B cell (primary cell): ENCODE measurements at regions not wholly inside any gene's neighbourhood (a gene's known extent, or its start where the extent isn't known, plus 50 kb on each side); places are given as distances from the start of the nearest gene placed in this dataset.

Source experiments
- ATAC-seq: fragments of 200-7000 bp; cut with Tn5 transposase; one replicate; pipeline ENCODE4 v1.10.0; 2021; ENCODE audit warnings: low read depth, mild to moderate bottlenecking, moderate number of reproducible peaks, moderate library complexity
- CTCF ChIA-PET: fragments of 350-600 bp; sonication (Branson Sonifier 250); formaldehyde crosslinking; loops from one replicate; lab custom pipeline; 2021; ENCODE audit warnings: antibody characterized with exemption, inconsistent platforms; lab: Charles Lee
- POLR2A ChIA-PET: fragments of 350-600 bp; sonication (Branson Sonifier 250); formaldehyde crosslinking; loops from one replicate; lab custom pipeline; 2021; ENCODE audit warnings: antibody characterized with exemption; lab: Charles Lee
- DNase-seq: peaks from one replicate; pipeline ENCODE4 v3.0.0; 2013
- H2AFZ ChIP-seq: 2 replicates; pipeline ENCODE4 v1.6.1; 2012; ENCODE audit warnings: mild to moderate bottlenecking, low read depth, low read length; ENCODE audit not compliant: insufficient read depth, poor library complexity, severe bottlenecking
- H3K27ac ChIP-seq, 2 donors: 1 replicate in 1 of 2; 2 replicates in 1 of 2; pipeline ENCODE4 v1.5.1; 2012 to 2013; ENCODE audit warnings: low read length in 2 of 2, mild to moderate bottlenecking in 2 of 2, moderate library complexity in 1 of 2
- H3K27me3 ChIP-seq, 4 experiments: fragments of 200-600 bp in 1 of 4; sonication (generic) in 1 of 4; replicated peaks in 1 of 4; 1 replicate in 2 of 4; 2 replicates in 2 of 4; pipeline versions ENCODE4 v1.6.1 to v1.7.0; 2013 to 2016; ENCODE audit warnings: low read length in 3 of 4, mild to moderate bottlenecking in 2 of 4, mixed read lengths in 1 of 4, moderate library complexity in 1 of 4; ENCODE audit not compliant: insufficient read depth in 4 of 4, control insufficient read depth in 3 of 4; ENCODE audit errors: control extremely low read depth in 1 of 4
- H3K36me3 ChIP-seq, 2 experiments: replicated peaks in 1 of 2; 1 replicate in 1 of 2; 2 replicates in 1 of 2; pipeline versions ENCODE4 v1.6.1 to v1.7.1; 2013; ENCODE audit warnings: low read length in 1 of 2; ENCODE audit not compliant: insufficient read depth in 2 of 2, control insufficient read depth in 1 of 2; ENCODE audit errors: control extremely low read depth in 1 of 2, extremely low read depth in 1 of 2
- H3K4me1 ChIP-seq, 2 donors: fragments of 200-600 bp in 1 of 2; sonication (generic) in 1 of 2; 1 replicate in 1 of 2; 2 replicates in 1 of 2; pipeline versions ENCODE4 v1.5.1 to v1.6.1; 2013 to 2017; ENCODE audit warnings: low read length in 2 of 2; ENCODE audit not compliant: control insufficient read depth in 2 of 2, insufficient read depth in 2 of 2
- H3K4me2 ChIP-seq: replicated peaks from 2 replicates; pipeline ENCODE3; 2012; ENCODE audit warnings: mild to moderate bottlenecking, low read depth, low read length; ENCODE audit not compliant: poor library complexity, severe bottlenecking
- H3K4me3 ChIP-seq, 5 experiments: fragments of 200-600 bp in 1 of 5; sonication (generic) in 1 of 5; 1 replicate in 3 of 5; 2 replicates in 2 of 5; pipeline versions ENCODE4 v1.5.1 to v1.7.0; 2011 to 2016; ENCODE audit warnings: low read length in 4 of 5, mild to moderate bottlenecking in 4 of 5, low read depth in 2 of 5, control low read depth in 1 of 5, moderate library complexity in 1 of 5; ENCODE audit not compliant: insufficient read depth in 1 of 5; ENCODE audit errors: control extremely low read depth in 1 of 5, extremely low read depth in 1 of 5
- H3K79me2 ChIP-seq: fragments of 200-600 bp; sonication (generic); one replicate; pipeline ENCODE4 v1.6.0; 2016; ENCODE audit warnings: low read length; ENCODE audit not compliant: control insufficient read depth, insufficient read depth
- H3K9ac ChIP-seq: fragments of 200-600 bp; sonication (generic); 2 replicates; pipeline ENCODE4 v1.6.1; 2017; ENCODE audit warnings: mild to moderate bottlenecking, low read length, moderate library complexity
- H3K9me3 ChIP-seq, 3 donors: one replicate each; pipeline versions ENCODE4 v1.6.1 to v1.7.1; 2013; ENCODE audit warnings: low read length in 2 of 3; ENCODE audit not compliant: control insufficient read depth in 2 of 3, insufficient read depth in 1 of 3; ENCODE audit errors: control extremely low read depth in 1 of 3
- H4K20me1 ChIP-seq: 2 replicates; pipeline ENCODE4 v1.6.0; 2012; ENCODE audit warnings: mild to moderate bottlenecking, low read length; ENCODE audit not compliant: insufficient read depth, control insufficient read depth, poor library complexity, severe bottlenecking
- H3K27ac Mint-ChIP-seq: one replicate; pipeline ENCODE4 v1.8.0; 2021; ENCODE audit warnings: mixed read lengths
- H3K27me3 Mint-ChIP-seq: one replicate; pipeline ENCODE4 v1.8.0; 2021; ENCODE audit warnings: mixed read lengths
- H3K4me1 Mint-ChIP-seq: one replicate; pipeline ENCODE4 v1.8.0; 2021; ENCODE audit warnings: mixed read lengths
- H3K4me3 Mint-ChIP-seq: one replicate; pipeline ENCODE4 v1.8.0; 2021; ENCODE audit warnings: mixed read lengths
- H3K9me3 Mint-ChIP-seq: one replicate; pipeline ENCODE4 v1.8.0; 2022; ENCODE audit warnings: mixed read lengths; ENCODE audit not compliant: insufficient read depth
- EZH2 ChIP-seq: IDR thresholded peaks from 2 replicates; pipeline ENCODE4 v1.6.1; 2012; ENCODE audit warnings: borderline replicate concordance, low read depth, mild to moderate bottlenecking, moderate library complexity, low read length; ENCODE audit not compliant: insufficient read depth, poor library complexity, severe bottlenecking
- WGBS: methylation state at CpG from one replicate; pipeline ENCODE4 v1.1.5; 2013; ENCODE audit warnings: missing lambda C conversion rate; ENCODE audit not compliant: insufficient coverage; 5-methylcytosine and 5-hydroxymethylcytosine counted together
- intact Hi-C: fragments of 100-400 bp; cut with micrococcal nuclease; formaldehyde crosslinking; loops from one replicate; pipeline ENCODE4 v1.10.0; 2022
- TF ChIP-seq, protein P1 (sequence below): fragments of 200-600 bp; IDR thresholded peaks from one replicate; pipeline ENCODE4 v1.8.0; 2022; ENCODE audit warnings: antibody characterized with exemption, mild to moderate bottlenecking

DNA sequence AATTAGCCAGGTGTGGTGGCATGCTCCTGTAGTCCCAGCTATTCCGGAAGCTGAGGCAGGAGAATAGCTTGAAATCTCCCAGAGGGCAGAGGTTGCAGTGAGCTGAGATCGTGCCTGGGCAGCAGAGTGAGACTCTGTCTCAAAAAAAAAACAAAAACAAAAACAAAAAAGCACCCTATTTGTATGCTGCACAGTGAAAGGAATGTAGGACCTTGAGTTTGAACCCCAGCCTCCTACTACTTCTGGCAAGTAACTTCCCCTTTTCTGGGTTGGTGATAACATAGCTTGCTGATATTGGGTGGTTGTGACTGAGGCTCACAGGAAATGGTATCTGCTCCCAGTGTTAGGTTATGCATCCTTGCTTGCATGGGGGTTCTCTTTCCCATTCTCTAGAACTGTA, 205.3 kb downstream of the BUB3 start:
- no peaks in the 10 kb centered on the region for H3K79me2 ChIP-seq
- H4K20me1 ChIP-seq, result no peaks in the 10 kb centered on the region
- DNase-seq (no peak), ATAC-seq (no peak)
- H3K27ac ChIP-seq, result no peak overlapping the region
- no peak overlapping the region for H3K4me3 ChIP-seq
- no peaks in the 10 kb centered on the region for H3K9me3 Mint-ChIP-seq
- ChIA-PET POLR2A (no interaction called here), CTCF (no interaction called here)
- intact Hi-C loops, result no loop called here
- H2AFZ ChIP-seq, result no peak overlapping the region
- no peaks in the 10 kb centered on the region for H3K27me3 ChIP-seq
- H3K36me3 ChIP-seq, result no peaks in the 10 kb centered on the region
- WGBS, result no CpG with 5 or more reads among the region's 2 CpGs
- H3K27ac Mint-ChIP-seq, result no peak overlapping the region
- H3K9me3 ChIP-seq, result no peaks in the 10 kb centered on the region
- no peaks in the 10 kb centered on the region for H3K4me1 ChIP-seq
- H3K4me1 Mint-ChIP-seq, result peaks cover 2% of the 10 kb centered on the region
- peaks cover 16% of the 10 kb centered on the region for H3K27me3 Mint-ChIP-seq
- H3K9ac ChIP-seq, result no peak overlapping the region
- TF ChIP-seq EZH2, result no peak
- TF ChIP-seq, protein P1, sequence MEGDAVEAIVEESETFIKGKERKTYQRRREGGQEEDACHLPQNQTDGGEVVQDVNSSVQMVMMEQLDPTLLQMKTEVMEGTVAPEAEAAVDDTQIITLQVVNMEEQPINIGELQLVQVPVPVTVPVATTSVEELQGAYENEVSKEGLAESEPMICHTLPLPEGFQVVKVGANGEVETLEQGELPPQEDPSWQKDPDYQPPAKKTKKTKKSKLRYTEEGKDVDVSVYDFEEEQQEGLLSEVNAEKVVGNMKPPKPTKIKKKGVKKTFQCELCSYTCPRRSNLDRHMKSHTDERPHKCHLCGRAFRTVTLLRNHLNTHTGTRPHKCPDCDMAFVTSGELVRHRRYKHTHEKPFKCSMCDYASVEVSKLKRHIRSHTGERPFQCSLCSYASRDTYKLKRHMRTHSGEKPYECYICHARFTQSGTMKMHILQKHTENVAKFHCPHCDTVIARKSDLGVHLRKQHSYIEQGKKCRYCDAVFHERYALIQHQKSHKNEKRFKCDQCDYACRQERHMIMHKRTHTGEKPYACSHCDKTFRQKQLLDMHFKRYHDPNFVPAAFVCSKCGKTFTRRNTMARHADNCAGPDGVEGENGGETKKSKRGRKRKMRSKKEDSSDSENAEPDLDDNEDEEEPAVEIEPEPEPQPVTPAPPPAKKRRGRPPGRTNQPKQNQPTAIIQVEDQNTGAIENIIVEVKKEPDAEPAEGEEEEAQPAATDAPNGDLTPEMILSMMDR, result no peak
- H3K4me2 ChIP-seq, result no peak overlapping the region
- H3K4me3 Mint-ChIP-seq, result no peak overlapping the region

DNA sequence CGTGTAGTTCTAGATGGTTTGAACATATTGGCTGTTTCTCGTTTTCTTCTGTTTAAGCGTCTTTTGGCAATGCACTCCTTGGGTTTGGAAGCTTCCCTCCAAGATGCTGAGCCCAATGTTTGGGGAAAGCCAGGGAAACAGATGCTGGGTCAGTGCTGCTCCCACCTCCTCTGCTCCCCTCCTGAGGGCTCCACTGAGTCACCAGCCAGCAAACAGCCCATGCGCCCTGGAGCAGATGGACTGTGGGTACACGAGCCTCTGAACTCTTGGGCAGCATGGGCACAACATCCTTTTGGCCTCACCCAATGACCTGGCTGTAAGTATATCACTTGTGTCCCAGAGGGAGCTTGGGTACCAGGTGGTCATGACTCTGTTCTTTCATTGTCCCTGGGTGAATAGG, 207.6 kb downstream of the BUB3 start:
- H3K9me3 Mint-ChIP-seq, result no peaks in the 10 kb centered on the region
- no peak overlapping the region for H3K4me3 ChIP-seq
- peaks cover 3% of the 10 kb centered on the region for H3K27me3 Mint-ChIP-seq
- DNase-seq (no peak), ATAC-seq (no peak)
- TF ChIP-seq, protein P1, result no peak
- TF ChIP-seq EZH2, result no peak
- H3K9ac ChIP-seq, result no peak overlapping the region
- H3K36me3 ChIP-seq, result no peaks in the 10 kb centered on the region
- H2AFZ ChIP-seq, result no peak overlapping the region
- H3K79me2 ChIP-seq, result no peaks in the 10 kb centered on the region
- ChIA-PET POLR2A (no interaction called here), CTCF (no interaction called here)
- no peak overlapping the region for H3K27ac ChIP-seq
- no peaks in the 10 kb centered on the region for H4K20me1 ChIP-seq
- WGBS, result 100% methylated on average over 5 of the region's 5 CpGs
- no peaks in the 10 kb centered on the region for H3K9me3 ChIP-seq
- intact Hi-C loops, result no loop called here
- H3K4me1 ChIP-seq, result no peaks in the 10 kb centered on the region
- H3K4me2 ChIP-seq, result no peak overlapping the region
- no peak overlapping the region for H3K4me3 Mint-ChIP-seq
- no peak overlapping the region for H3K27ac Mint-ChIP-seq
- H3K4me1 Mint-ChIP-seq, result peaks cover 2% of the 10 kb centered on the region
- no peaks in the 10 kb centered on the region for H3K27me3 ChIP-seq
